Erythroblast (primary cell): ENCODE measurements at regions not wholly inside any gene's neighbourhood (a gene's known extent, or its start where the extent isn't known, plus 50 kb on each side); places are given as distances from the start of the nearest gene placed in this dataset.

Experiments
- DNase-seq, 2 experiments: peaks; one replicate each; lab custom pipeline; 2025; lab: John Stamatoyannopoulos, UW
- GATA1 ChIP-seq: IDR thresholded peaks from 2 replicates; pipeline ENCODE4 v1.6.1; 2011; ENCODE audit warnings: low read depth, mild to moderate bottlenecking, control low read depth, low read length, moderate library complexity
- POLR2A ChIP-seq: IDR thresholded peaks from 2 replicates; pipeline ENCODE4 v1.6.1; 2011; ENCODE audit warnings: mild to moderate bottlenecking, low read length

DNA sequence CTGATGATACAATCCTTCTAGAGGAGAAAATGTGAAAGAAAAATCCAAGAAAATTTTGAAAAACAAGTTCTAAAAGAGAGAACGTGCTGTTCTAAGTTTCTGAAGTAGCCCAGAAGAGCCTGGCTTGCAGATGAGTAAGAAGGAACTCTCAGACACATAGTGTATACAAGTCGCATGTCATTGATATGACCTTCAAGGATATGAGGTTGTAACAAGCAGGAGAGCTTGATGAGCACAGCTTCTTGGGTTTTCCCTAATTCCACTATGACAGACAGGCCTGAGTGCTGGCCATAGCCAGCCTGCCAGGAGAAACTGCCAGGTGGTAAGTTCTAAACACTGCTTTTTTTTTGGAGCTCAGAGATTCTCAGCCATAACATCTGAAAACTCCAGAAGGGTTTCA lies 235.7 kb upstream of the SIX2 start:
- TF ChIP-seq GATA1 (no peak), POLR2A (no peak)
- DNase-seq, result no peak

- TF ChIP-seq GATA1, result no peak
- no peak for TF ChIP-seq POLR2A
- no peak for DNase-seq
Measured at GRCh38 chr2:45242161-45242741, 233.0 kb upstream of the SIX2 start.

GRCh38 chr2:45241061-45241561 lies 231.9 kb upstream of the SIX2 start:
- TF ChIP-seq GATA1, result no peak
- no peak for TF ChIP-seq POLR2A
- no peak for DNase-seq

GRCh38 chr2:45237850-45238542 lies 228.7 kb upstream of the SIX2 start:
- no peak for DNase-seq
- TF ChIP-seq POLR2A (no peak), GATA1 (no peak)

DNA sequence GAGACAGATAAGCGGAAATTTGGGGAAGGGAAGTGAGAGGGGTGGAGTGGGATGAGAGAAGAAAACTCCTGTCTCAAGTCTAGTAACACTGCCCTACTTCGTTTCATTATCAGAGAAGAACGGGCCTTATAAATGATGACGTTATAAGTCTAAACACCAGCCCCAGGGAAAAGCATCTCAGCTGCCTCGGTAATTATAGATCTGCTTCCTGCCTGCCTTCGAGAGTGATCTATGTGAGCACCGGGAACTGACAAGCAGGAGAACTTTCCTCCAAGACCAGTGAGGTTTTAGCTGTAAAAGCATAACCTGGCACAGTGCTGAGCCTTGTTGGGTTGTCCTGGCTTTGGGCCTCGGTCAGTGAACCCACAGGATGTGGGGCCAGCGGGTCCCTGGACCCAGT lies 227.9 kb upstream of the SIX2 start:
- DNase-seq, result no peak
- no peak for TF ChIP-seq POLR2A
- no peak for TF ChIP-seq GATA1

- no peak for TF ChIP-seq POLR2A
- no peak for DNase-seq
Measured at GRCh38 chr2:45236268-45236667, 227.0 kb upstream of the SIX2 start.

- TF ChIP-seq POLR2A (no peak), GATA1 (no peak)
- DNase-seq, result no peak
Measured at GRCh38 chr2:45233301-45233700, 224.0 kb upstream of the SIX2 start.

GRCh38 chr2:45232818-45233217 lies 223.6 kb upstream of the SIX2 start:
- DNase-seq, result no peak

GRCh38 chr2:45229411-45229810 lies 220.2 kb upstream of the SIX2 start:
- no peak for DNase-seq
- TF ChIP-seq POLR2A (no peak), GATA1 (no peak)

More at GRCh38 chr2:45232818-45233217, 223.6 kb upstream of the SIX2 start:
- TF ChIP-seq POLR2A, result no peak
- no peak for TF ChIP-seq GATA1

DNA sequence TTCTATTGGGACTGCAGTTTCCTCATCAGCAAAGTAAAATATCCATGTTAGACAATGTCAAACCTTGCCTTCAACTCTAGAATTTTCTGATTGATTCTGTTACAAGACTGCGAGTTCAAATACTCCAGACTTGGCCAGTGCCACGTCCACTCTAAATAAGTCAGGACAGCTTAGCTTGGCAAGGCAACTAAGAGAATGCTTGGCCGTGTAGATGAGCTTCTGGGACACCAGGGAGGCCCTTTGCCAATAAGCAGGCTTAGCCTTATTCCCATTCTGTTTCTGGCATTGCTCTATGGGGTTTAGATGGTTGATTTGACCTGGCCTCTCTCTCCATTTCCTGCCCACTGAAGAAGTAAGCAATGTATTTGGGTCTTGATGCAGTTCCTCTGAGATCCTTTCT lies 218.1 kb upstream of the SIX2 start:
- TF ChIP-seq GATA1 (no peak), POLR2A (no peak)
- DNase-seq, result no peak

- no peak for DNase-seq
- TF ChIP-seq GATA1 (no peak), POLR2A (no peak)
Measured at GRCh38 chr2:45224993-45225380, 215.7 kb upstream of the SIX2 start.

GRCh38 chr2:45224321-45224992 lies 215.2 kb upstream of the SIX2 start:
- TF ChIP-seq GATA1 (no peak), POLR2A (no peak)
- no peak for DNase-seq

DNA sequence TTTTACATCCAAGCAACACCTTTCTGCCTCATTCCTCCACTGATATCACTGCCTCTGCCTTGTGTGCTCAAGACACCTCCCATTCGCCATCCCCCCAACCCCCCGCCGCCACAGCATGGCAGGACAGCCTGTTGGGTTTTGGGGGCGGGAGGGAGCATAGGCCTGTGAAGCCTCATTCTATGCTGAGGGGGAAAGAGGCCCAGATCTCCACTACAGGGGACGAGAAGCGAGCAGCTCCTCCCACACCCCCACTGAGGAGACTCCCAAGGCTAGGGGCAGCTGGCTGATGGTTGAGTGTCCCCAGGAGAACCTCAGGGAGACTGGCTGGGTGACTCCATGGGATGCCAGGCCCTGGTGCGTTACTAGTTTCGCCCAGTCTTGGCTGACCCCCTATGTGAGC lies 214.3 kb upstream of the SIX2 start:
- TF ChIP-seq POLR2A, result no peak
- TF ChIP-seq GATA1, result no peak
- DNase-seq, result no peak

GRCh38 chr2:45220227-45220626 lies 211.0 kb upstream of the SIX2 start:
- TF ChIP-seq POLR2A, result no peak
- no peak for TF ChIP-seq GATA1
- no peak for DNase-seq
